Liver (tissue), 8 donors: ENCODE measurements at regions not wholly inside any gene's neighbourhood (a gene's known extent, or its start where the extent isn't known, plus 50 kb on each side); places are given as distances from the start of the nearest gene placed in this dataset.
"Not testable (repeated sequence)": the region's sequence is repeated elsewhere in the genome, so short reads cannot be mapped to it uniquely, and the experiment has no call there.

Experiments
- DNase-seq: peaks from one replicate; pipeline ENCODE4 v3.0.0-alpha.2; 2017; ENCODE audit warnings: low spot score
- H3K27ac ChIP-seq, 2 donors: one replicate each; pipeline ENCODE4 v1.7.0; 2013; ENCODE audit warnings: inconsistent platforms in 2 of 2, low read length in 2 of 2, control low read depth in 1 of 2, low read depth in 1 of 2, mild to moderate bottlenecking in 1 of 2
- H3K27me3 ChIP-seq, 4 donors: one replicate each; pipeline versions ENCODE4 v1.6.1 to v1.7.0; 2013; ENCODE audit warnings: low read length in 3 of 4, inconsistent platforms in 1 of 4, mild to moderate bottlenecking in 1 of 4, moderate library complexity in 1 of 4; ENCODE audit not compliant: control insufficient read depth in 4 of 4, insufficient read depth in 4 of 4
- H3K36me3 ChIP-seq, 4 donors: one replicate each; pipeline versions ENCODE4 v1.6.1 to v1.7.0; 2013; ENCODE audit warnings: low read length in 3 of 4, mild to moderate bottlenecking in 3 of 4, low read depth in 1 of 4, moderate library complexity in 1 of 4; ENCODE audit not compliant: control insufficient read depth in 4 of 4, insufficient read depth in 3 of 4
- H3K4me1 ChIP-seq, 4 donors: one replicate each; pipeline versions ENCODE4 v1.6.1 to v1.7.0; 2013; ENCODE audit warnings: low read length in 3 of 4, mild to moderate bottlenecking in 3 of 4, moderate library complexity in 1 of 4; ENCODE audit not compliant: control insufficient read depth in 4 of 4, insufficient read depth in 4 of 4
- H3K4me3 ChIP-seq, 3 donors: one replicate each; pipeline versions ENCODE4 v1.6.1 to v1.7.0; 2013; ENCODE audit warnings: low read length in 3 of 3, control low read depth in 1 of 3, low read depth in 1 of 3, mild to moderate bottlenecking in 1 of 3
- H3K9ac ChIP-seq, 2 donors: one replicate each; pipeline ENCODE4 v1.7.0; 2013; ENCODE audit warnings: low read length in 2 of 2, mild to moderate bottlenecking in 2 of 2, moderate library complexity in 2 of 2, control low read depth in 1 of 2, low read depth in 1 of 2
- H3K9me3 ChIP-seq, 4 donors: one replicate each; pipeline versions ENCODE4 v1.6.1 to v1.7.0; 2013; ENCODE audit warnings: low read length in 3 of 4; ENCODE audit not compliant: control insufficient read depth in 4 of 4
- EGR1 ChIP-seq, 2 donors: IDR thresholded peaks; 2 replicates each; pipeline ENCODE4 v1.6.1; 2016 to 2018; ENCODE audit warnings: antibody characterized with exemption in 2 of 2, low read depth in 2 of 2
- FOXA1 ChIP-seq: IDR thresholded peaks from 2 replicates; pipeline ENCODE4 v1.6.1; 2016; ENCODE audit warnings: antibody characterized with exemption
- FOXA2 ChIP-seq: IDR thresholded peaks from 2 replicates; pipeline ENCODE4 v1.6.1; 2016; ENCODE audit warnings: antibody characterized with exemption
- GABPA ChIP-seq, 2 donors: IDR thresholded peaks in 1 of 2; conservative IDR thresholded peaks in 1 of 2; 2 replicates each; pipeline ENCODE4 v1.6.1; 2016; ENCODE audit warnings: antibody characterized with exemption in 2 of 2, mild to moderate bottlenecking in 1 of 2, moderate library complexity in 1 of 2
- HNF4A ChIP-seq, 2 donors: conservative IDR thresholded peaks; 2 replicates each; pipeline ENCODE4 v1.6.1; 2016; ENCODE audit warnings: antibody characterized with exemption in 2 of 2, mild to moderate bottlenecking in 2 of 2
- HNF4G ChIP-seq: IDR thresholded peaks from 2 replicates; pipeline ENCODE4 v1.6.1; 2016; ENCODE audit warnings: antibody characterized with exemption
- JUND ChIP-seq, 2 donors: IDR thresholded peaks; 2 replicates each; pipeline ENCODE4 v1.6.1; 2016; ENCODE audit warnings: antibody characterized with exemption in 2 of 2
- NR2F2 ChIP-seq: IDR thresholded peaks from 2 replicates; pipeline ENCODE4 v1.6.1; 2016; ENCODE audit warnings: antibody characterized with exemption
- RAD21 ChIP-seq, 2 donors: IDR thresholded peaks; 2 replicates each; pipeline ENCODE4 v1.6.1; 2016; ENCODE audit warnings: antibody characterized with exemption in 2 of 2, mild to moderate bottlenecking in 2 of 2
- SP1 ChIP-seq: IDR thresholded peaks from 2 replicates; pipeline ENCODE4 v1.6.1; 2018; ENCODE audit warnings: antibody characterized with exemption, mild to moderate bottlenecking
- TAF1 ChIP-seq: conservative IDR thresholded peaks from 2 replicates; pipeline ENCODE4 v1.6.1; 2016; ENCODE audit warnings: antibody characterized with exemption, mild to moderate bottlenecking
- YY1 ChIP-seq: IDR thresholded peaks from 2 replicates; pipeline ENCODE4 v1.6.1; 2016; ENCODE audit warnings: antibody characterized with exemption, mild to moderate bottlenecking
- ZBTB33 ChIP-seq: IDR thresholded peaks from 2 replicates; pipeline ENCODE4 v1.6.1; 2016; ENCODE audit warnings: antibody characterized with exemption
- WGBS: extraction: QIAGEN DNeasy Blood & Tissue Kit; methylation state at CpG from one replicate; pipeline ENCODE4 v1.1.7; 2013; 5-methylcytosine and 5-hydroxymethylcytosine counted together
- TF ChIP-seq, protein P1 (sequence below): IDR thresholded peaks from 2 replicates; pipeline ENCODE4 v1.6.1; 2016; ENCODE audit warnings: antibody characterized with exemption
- TF ChIP-seq, protein P2 (sequence below): fragments of 150-350 bp; IDR thresholded peaks from 2 replicates; pipeline ENCODE4 v1.5.1; 2017; ENCODE audit warnings: improper control_type of control experiment, low read depth, low read length; ENCODE audit not compliant: missing input control
- TF ChIP-seq, protein P3 (sequence below): IDR thresholded peaks from 2 replicates; pipeline ENCODE4 v1.6.1; 2016; ENCODE audit warnings: antibody characterized with exemption, mild to moderate bottlenecking
- donor health status: healthy.
- donor health status: healthy.
- donor health status: healthy.
- donor health status: healthy.
- donor health status: healthy.

GRCh38 chr1:72997624-72998023, 715.3 kb upstream of the NEGR1 start:
- no peaks in the 10 kb centered on the region for H3K9me3 ChIP-seq
- no peak for DNase-seq
- no peak overlapping the region for H3K4me3 ChIP-seq
- no peak overlapping the region for H3K9ac ChIP-seq
- H3K27me3 ChIP-seq, result no peaks in the 10 kb centered on the region
- WGBS, result 69% methylated on average over 4 of the region's 4 CpGs
- no peaks in the 10 kb centered on the region for H3K4me1 ChIP-seq
- H3K27ac ChIP-seq, result no peak overlapping the region
- TF ChIP-seq HNF4G (no peak), YY1 (no peak), GABPA (IDR thresholded peaks at IDR 0.05 in 1 of 2, conservative IDR thresholded peaks at IDR 0.05 in 1 of 2) (no peak), FOXA2 (no peak), JUND (IDR thresholded peaks at IDR 0.05) (no peak)
- H3K36me3 ChIP-seq, result no peaks in the 10 kb centered on the region

- Histone ChIP-seq H3K27ac (no peak overlapping the region), H3K4me1 (no peaks in the 10 kb centered on the region), H3K9me3 (no peaks in the 10 kb centered on the region), H3K27me3 (no peaks in the 10 kb centered on the region), H3K9ac (no peak overlapping the region), H3K4me3 (no peak overlapping the region), H3K36me3 (no peaks in the 10 kb centered on the region)
- TF ChIP-seq FOXA1, result no peak
- no peak for TF ChIP-seq YY1
- TF ChIP-seq HNF4A (conservative IDR thresholded peaks at IDR 0.05), result no peak
- TF ChIP-seq SP1, result no peak
- no peak for TF ChIP-seq TAF1
- no peak for TF ChIP-seq NR2F2
- no peak for TF ChIP-seq RAD21 (IDR thresholded peaks at IDR 0.05)
- TF ChIP-seq, protein P1, sequence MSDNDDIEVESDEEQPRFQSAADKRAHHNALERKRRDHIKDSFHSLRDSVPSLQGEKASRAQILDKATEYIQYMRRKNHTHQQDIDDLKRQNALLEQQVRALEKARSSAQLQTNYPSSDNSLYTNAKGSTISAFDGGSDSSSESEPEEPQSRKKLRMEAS, result no peak
- no peak for TF ChIP-seq EGR1 (IDR thresholded peaks at IDR 0.05; ENCODE audit: low read depth in 2 of 2)
- TF ChIP-seq JUND (IDR thresholded peaks at IDR 0.05), result no peak
- WGBS, result 67% methylated on average over 3 of the region's 3 CpGs
- no peak for DNase-seq
These were observed 714.7 kb upstream of the NEGR1 start for GRCh38 chr1:72997041-72997440.

DNA sequence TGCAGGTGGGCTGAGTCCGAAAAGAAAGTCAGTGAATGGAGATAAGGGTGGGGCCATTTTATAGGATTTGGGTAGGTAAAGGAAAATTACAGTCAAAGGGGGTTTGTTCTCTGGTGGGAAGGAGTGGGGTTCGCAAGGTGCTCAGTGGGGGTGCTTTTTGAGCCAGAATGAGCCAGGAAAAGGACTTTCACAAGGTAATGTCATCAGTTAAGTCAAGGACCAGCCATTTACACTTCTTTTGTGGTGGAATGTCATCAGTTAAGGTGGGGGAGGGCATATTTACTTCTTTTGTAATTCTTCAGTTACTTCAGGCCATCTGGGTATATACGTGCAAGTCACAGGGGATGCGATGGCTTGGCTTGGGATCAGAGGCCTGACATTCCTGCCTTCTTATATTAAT, 705.5 kb upstream of the NEGR1 start:
- H3K27ac ChIP-seq, H3K4me3 ChIP-seq, H3K4me1 ChIP-seq, H3K36me3 ChIP-seq, H3K27me3 ChIP-seq, H3K9ac ChIP-seq, DNase-seq, H3K9me3 ChIP-seq: not testable (repeated sequence)
- WGBS, result 77% methylated on average over 4 of the region's 4 CpGs

DNA sequence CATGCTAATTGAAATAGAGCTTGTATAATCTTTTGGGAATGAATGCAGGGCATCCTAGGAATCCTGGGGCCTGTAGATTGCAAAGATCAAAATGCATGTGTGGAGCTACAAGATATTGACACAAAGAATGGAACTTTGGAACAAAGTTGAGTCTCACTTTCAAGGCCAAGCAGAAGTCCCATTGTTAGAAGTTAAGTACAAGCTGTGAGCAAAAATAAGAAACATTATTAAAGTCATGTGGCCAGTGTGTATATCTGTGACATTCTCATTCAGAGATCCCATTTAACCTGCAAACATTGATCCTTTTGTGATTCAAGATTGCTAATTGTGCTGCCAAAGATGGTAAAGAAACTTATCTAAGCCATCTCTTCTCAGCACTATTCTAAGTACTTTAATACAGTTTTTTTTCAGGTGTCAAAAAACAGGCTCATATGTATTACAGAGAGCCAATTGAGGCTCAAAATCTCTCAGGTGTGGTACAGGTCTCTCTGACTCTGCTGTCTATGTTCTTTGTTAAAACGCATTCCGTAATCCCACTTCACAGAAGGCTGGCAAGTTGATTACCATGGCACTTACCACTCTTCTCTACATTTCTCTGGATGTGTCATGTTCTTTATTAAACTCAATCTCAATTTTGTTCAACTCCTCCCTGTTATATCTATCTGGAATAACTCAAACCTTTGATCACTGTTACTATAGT, 704.4 kb upstream of the NEGR1 start:
- no peak for DNase-seq
- TF ChIP-seq TAF1 (no peak), RAD21 (IDR thresholded peaks at IDR 0.05) (no peak), YY1 (no peak), EGR1 (IDR thresholded peaks at IDR 0.05; ENCODE audit: low read depth in 2 of 2) (no peak), NR2F2 (no peak), ZBTB33 (no peak), FOXA1 (no peak)
- TF ChIP-seq, protein P2, sequence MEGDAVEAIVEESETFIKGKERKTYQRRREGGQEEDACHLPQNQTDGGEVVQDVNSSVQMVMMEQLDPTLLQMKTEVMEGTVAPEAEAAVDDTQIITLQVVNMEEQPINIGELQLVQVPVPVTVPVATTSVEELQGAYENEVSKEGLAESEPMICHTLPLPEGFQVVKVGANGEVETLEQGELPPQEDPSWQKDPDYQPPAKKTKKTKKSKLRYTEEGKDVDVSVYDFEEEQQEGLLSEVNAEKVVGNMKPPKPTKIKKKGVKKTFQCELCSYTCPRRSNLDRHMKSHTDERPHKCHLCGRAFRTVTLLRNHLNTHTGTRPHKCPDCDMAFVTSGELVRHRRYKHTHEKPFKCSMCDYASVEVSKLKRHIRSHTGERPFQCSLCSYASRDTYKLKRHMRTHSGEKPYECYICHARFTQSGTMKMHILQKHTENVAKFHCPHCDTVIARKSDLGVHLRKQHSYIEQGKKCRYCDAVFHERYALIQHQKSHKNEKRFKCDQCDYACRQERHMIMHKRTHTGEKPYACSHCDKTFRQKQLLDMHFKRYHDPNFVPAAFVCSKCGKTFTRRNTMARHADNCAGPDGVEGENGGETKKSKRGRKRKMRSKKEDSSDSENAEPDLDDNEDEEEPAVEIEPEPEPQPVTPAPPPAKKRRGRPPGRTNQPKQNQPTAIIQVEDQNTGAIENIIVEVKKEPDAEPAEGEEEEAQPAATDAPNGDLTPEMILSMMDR, result no peak
- TF ChIP-seq, protein P3, sequence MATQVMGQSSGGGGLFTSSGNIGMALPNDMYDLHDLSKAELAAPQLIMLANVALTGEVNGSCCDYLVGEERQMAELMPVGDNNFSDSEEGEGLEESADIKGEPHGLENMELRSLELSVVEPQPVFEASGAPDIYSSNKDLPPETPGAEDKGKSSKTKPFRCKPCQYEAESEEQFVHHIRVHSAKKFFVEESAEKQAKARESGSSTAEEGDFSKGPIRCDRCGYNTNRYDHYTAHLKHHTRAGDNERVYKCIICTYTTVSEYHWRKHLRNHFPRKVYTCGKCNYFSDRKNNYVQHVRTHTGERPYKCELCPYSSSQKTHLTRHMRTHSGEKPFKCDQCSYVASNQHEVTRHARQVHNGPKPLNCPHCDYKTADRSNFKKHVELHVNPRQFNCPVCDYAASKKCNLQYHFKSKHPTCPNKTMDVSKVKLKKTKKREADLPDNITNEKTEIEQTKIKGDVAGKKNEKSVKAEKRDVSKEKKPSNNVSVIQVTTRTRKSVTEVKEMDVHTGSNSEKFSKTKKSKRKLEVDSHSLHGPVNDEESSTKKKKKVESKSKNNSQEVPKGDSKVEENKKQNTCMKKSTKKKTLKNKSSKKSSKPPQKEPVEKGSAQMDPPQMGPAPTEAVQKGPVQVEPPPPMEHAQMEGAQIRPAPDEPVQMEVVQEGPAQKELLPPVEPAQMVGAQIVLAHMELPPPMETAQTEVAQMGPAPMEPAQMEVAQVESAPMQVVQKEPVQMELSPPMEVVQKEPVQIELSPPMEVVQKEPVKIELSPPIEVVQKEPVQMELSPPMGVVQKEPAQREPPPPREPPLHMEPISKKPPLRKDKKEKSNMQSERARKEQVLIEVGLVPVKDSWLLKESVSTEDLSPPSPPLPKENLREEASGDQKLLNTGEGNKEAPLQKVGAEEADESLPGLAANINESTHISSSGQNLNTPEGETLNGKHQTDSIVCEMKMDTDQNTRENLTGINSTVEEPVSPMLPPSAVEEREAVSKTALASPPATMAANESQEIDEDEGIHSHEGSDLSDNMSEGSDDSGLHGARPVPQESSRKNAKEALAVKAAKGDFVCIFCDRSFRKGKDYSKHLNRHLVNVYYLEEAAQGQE, result no peak
- Histone ChIP-seq H3K27me3 (no peaks in the 10 kb centered on the region), H3K4me3 (no peak overlapping the region), H3K4me1 (no peaks in the 10 kb centered on the region), H3K27ac (no peak overlapping the region), H3K9me3 (no peaks in the 10 kb centered on the region), H3K36me3 (no peaks in the 10 kb centered on the region), H3K9ac (no peak overlapping the region)
- WGBS, result 85% methylated on average over 2 of the region's 2 CpGs
